H1 (cell line): ENCODE measurements at regions not wholly inside any gene's neighbourhood (a gene's known extent, or its start where the extent isn't known, plus 50 kb on each side); places are given as distances from the start of the nearest gene placed in this dataset.

ENCODE experiments used
- CTCF ChIA-PET: fragments of 300-600 bp; sonication (Branson Sonifier 250); formaldehyde crosslinking; loops from one replicate; lab custom pipeline; 2021; ENCODE audit not compliant: partially characterized antibody; lab: Charles Lee
- POLR2A ChIA-PET: fragments of 300-600 bp; sonication (Branson Sonifier 250); formaldehyde crosslinking; loops from one replicate; lab custom pipeline; 2021; ENCODE audit warnings: inconsistent platforms; ENCODE audit not compliant: partially characterized antibody; lab: Charles Lee
- DNase-seq, 2 experiments: peaks; one replicate each; pipeline versions ENCODE4 v3.0.0 to v3.0.0-alpha.2; 2010 to 2022; ENCODE audit warnings: low spot score in 2 of 2, low read depth in 1 of 2, mixed read lengths in 1 of 2
- FAIRE-seq: peaks from 2 replicates; lab custom pipeline; 2011; peaks lifted over from hg19 to GRCh38; lab: Jason Lieb, UNC
- H2AFZ ChIP-seq: 2 replicates; pipeline ENCODE4 v1.8.1; 2012; ENCODE audit warnings: low read length, inconsistent platforms
- H2AK5ac ChIP-seq: 2 replicates; pipeline ENCODE4 v1.6.1; 2013; ENCODE audit warnings: low read depth, low read length
- H2BK120ac ChIP-seq: replicated peaks from 2 replicates; pipeline ENCODE3; 2013; ENCODE audit warnings: low read depth, low read length, inconsistent platforms
- H2BK12ac ChIP-seq: 2 replicates; pipeline ENCODE4 v1.6.1; 2013; ENCODE audit warnings: low read depth, low read length
- H2BK15ac ChIP-seq: 2 replicates; pipeline ENCODE4 v1.6.1; 2013; ENCODE audit warnings: low read length
- H2BK20ac ChIP-seq: 2 replicates; pipeline ENCODE4 v1.6.1; 2013; ENCODE audit warnings: low read length
- H2BK5ac ChIP-seq: 2 replicates; pipeline ENCODE4 v1.6.1; 2013; ENCODE audit warnings: low read depth, low read length
- H3K14ac ChIP-seq: 2 replicates; pipeline ENCODE4 v1.6.1; 2013; ENCODE audit warnings: inconsistent platforms; ENCODE audit not compliant: insufficient read length
- H3K18ac ChIP-seq: 2 replicates; pipeline ENCODE4 v1.6.1; 2013; ENCODE audit warnings: low read length; ENCODE audit errors: extremely low read depth
- H3K23ac ChIP-seq: 2 replicates; pipeline ENCODE4 v1.6.1; 2013; ENCODE audit warnings: inconsistent platforms; ENCODE audit not compliant: insufficient read length
- H3K23me2 ChIP-seq: 2 replicates; pipeline ENCODE4 v1.6.1; 2013; ENCODE audit warnings: low read depth, low read length
- H3K27ac ChIP-seq: 2 replicates; pipeline ENCODE4 v1.6.1; 2011; ENCODE audit warnings: low read depth, low read length, inconsistent platforms
- H3K27me3 ChIP-seq, 4 experiments: replicated peaks in 1 of 4; 1 replicate in 1 of 4; 2 replicates in 3 of 4; pipeline versions ENCODE4 v1.6.1 to v1.8.1; 2011 to 2013; ENCODE audit warnings: low read length in 3 of 4, mild to moderate bottlenecking in 3 of 4, inconsistent platforms in 2 of 4, mixed read lengths in 2 of 4, moderate library complexity in 1 of 4; ENCODE audit not compliant: control insufficient read depth in 3 of 4, insufficient read depth in 3 of 4; ENCODE audit errors: extremely low read depth in 1 of 4
- H3K36me3 ChIP-seq, 4 experiments: 2 replicates each; pipeline versions ENCODE4 v1.6.1 to v1.8.1; 2011 to 2013; ENCODE audit warnings: mild to moderate bottlenecking in 4 of 4, low read length in 3 of 4, moderate library complexity in 2 of 4, control low read depth in 1 of 4, inconsistent platforms in 1 of 4; ENCODE audit not compliant: insufficient read depth in 4 of 4, control insufficient read depth in 2 of 4
- H3K4ac ChIP-seq: replicated peaks from 2 replicates; pipeline ENCODE3; 2013; ENCODE audit warnings: low read length, low read depth, mixed read lengths, inconsistent platforms; ENCODE audit not compliant: insufficient read length
- H3K4me1 ChIP-seq, 4 experiments: replicated peaks in 1 of 4; 1 replicate in 1 of 4; 2 replicates in 3 of 4; pipeline versions ENCODE4 v1.6.1 to v1.8.1; 2011 to 2013; ENCODE audit warnings: low read length in 3 of 4, inconsistent platforms in 2 of 4, mixed read lengths in 1 of 4; ENCODE audit not compliant: insufficient read depth in 4 of 4, control insufficient read depth in 3 of 4
- H3K4me2 ChIP-seq, 2 experiments: 2 replicates each; pipeline versions ENCODE4 v1.6.1 to v1.8.1; 2011 to 2013; ENCODE audit warnings: low read depth in 2 of 2, low read length in 2 of 2, control low read depth in 1 of 2, inconsistent platforms in 1 of 2, mild to moderate bottlenecking in 1 of 2; ENCODE audit not compliant: insufficient read depth in 1 of 2
- H3K4me3 ChIP-seq, 4 experiments: fragments of 200-600, 300-600 bp in 1 of 4; sonication (generic), shearing (Covaris generic), sonication (Bioruptor Twin) in 1 of 4; 2 replicates each; pipeline versions ENCODE4 v1.5.1 to v1.8.1; 2011 to 2016; ENCODE audit warnings: low read length in 4 of 4, low read depth in 3 of 4, control low read depth in 2 of 4, inconsistent platforms in 2 of 4, mild to moderate bottlenecking in 2 of 4, mixed read lengths in 1 of 4, moderate library complexity in 1 of 4; ENCODE audit not compliant: insufficient read depth in 2 of 4; ENCODE audit errors: extremely low read depth in 1 of 4
- H3K56ac ChIP-seq: replicated peaks from 2 replicates; pipeline ENCODE3; 2013; ENCODE audit warnings: low read depth, mild to moderate bottlenecking, mixed read lengths, low read length, inconsistent platforms; ENCODE audit not compliant: insufficient read length
- H3K79me1 ChIP-seq: 2 replicates; pipeline ENCODE4 v1.6.1; 2013; ENCODE audit warnings: low read depth, low read length, control low read depth
- H3K79me2 ChIP-seq, 2 experiments: 2 replicates each; pipeline versions ENCODE4 v1.6.1 to v1.8.1; 2012 to 2013; ENCODE audit warnings: low read length in 2 of 2, mild to moderate bottlenecking in 2 of 2, inconsistent platforms in 1 of 2; ENCODE audit not compliant: insufficient read depth in 2 of 2, control insufficient read depth in 1 of 2
- H3K9ac ChIP-seq, 4 experiments: replicated peaks in 1 of 4; 1 replicate in 1 of 4; 2 replicates in 3 of 4; pipeline versions ENCODE4 v1.6.1 to v1.8.1; 2011 to 2013; ENCODE audit warnings: low read depth in 3 of 4, low read length in 3 of 4, control low read depth in 2 of 4, mild to moderate bottlenecking in 2 of 4, moderate library complexity in 2 of 4, inconsistent platforms in 1 of 4; ENCODE audit errors: extremely low read depth in 1 of 4
- H3K9me3 ChIP-seq, 2 experiments: 2 replicates each; pipeline versions ENCODE4 v1.6.1 to v1.8.1; 2012 to 2013; ENCODE audit warnings: mild to moderate bottlenecking in 2 of 2, moderate library complexity in 2 of 2, control low read depth in 1 of 2, inconsistent platforms in 1 of 2, low read depth in 1 of 2, low read length in 1 of 2, mixed read lengths in 1 of 2; ENCODE audit not compliant: insufficient read depth in 2 of 2
- H4K20me1 ChIP-seq, 2 experiments: replicated peaks in 1 of 2; 2 replicates each; pipeline versions ENCODE3 to v1.8.1; 2011 to 2013; ENCODE audit warnings: inconsistent platforms in 2 of 2, low read length in 2 of 2, mild to moderate bottlenecking in 1 of 2; ENCODE audit not compliant: insufficient read depth in 2 of 2, control insufficient read depth in 1 of 2
- H4K5ac ChIP-seq: 2 replicates; pipeline ENCODE4 v1.6.1; 2013; ENCODE audit warnings: low read length, low read depth, mixed read lengths, inconsistent platforms; ENCODE audit not compliant: insufficient read length
- H4K8ac ChIP-seq: 2 replicates; pipeline ENCODE4 v1.8.0; 2013; ENCODE audit warnings: mild to moderate bottlenecking, moderate library complexity, low read length, inconsistent platforms; ENCODE audit not compliant: insufficient read depth; ENCODE audit errors: extremely low read depth
- H4K91ac ChIP-seq: replicated peaks from 2 replicates; pipeline ENCODE3; 2013; ENCODE audit warnings: low read length, mixed read lengths, inconsistent platforms; ENCODE audit not compliant: insufficient read length
- WGBS, 2 experiments: shearing (Covaris generic) in 1 of 2; methylation state at CpG; one replicate each; pipeline versions ENCODE4 v1.1.6 to v1.1.7; 2013 to 2015; ENCODE audit warnings: low lambda C conversion rate in 2 of 2, mixed read lengths in 2 of 2, inconsistent platforms in 1 of 2, low coverage in 1 of 2, missing lambda C conversion rate in 1 of 2; ENCODE audit not compliant: insufficient replicate concordance in 2 of 2, insufficient coverage in 1 of 2, insufficient read length in 1 of 2; ENCODE audit errors: extremely low coverage in 1 of 2, missing lambda C conversion rate in 1 of 2; 5-methylcytosine and 5-hydroxymethylcytosine counted together

GRCh38 chr18:4599312-4599711 is 144.2 kb upstream of the DLGAP1 start:
- Histone ChIP-seq H2BK5ac (no peak overlapping the region), H3K4me1 (peaks cover 0 to 2% (median 0%) of the 10 kb centered on the region in 4 experiments; a peak in 1 of 7 replicates), H2BK15ac (no peak overlapping the region), H2AFZ (no peak overlapping the region), H3K9ac (no peak overlapping the region), H3K27me3 (no peaks in the 10 kb centered on the region), H3K36me3 (no peaks in the 10 kb centered on the region), H2BK12ac (no peak overlapping the region), H3K14ac (no peak overlapping the region), H3K27ac (no peak overlapping the region), H2BK120ac (no peak overlapping the region), H2BK20ac (no peak overlapping the region), H3K9me3 (no peaks in the 10 kb centered on the region), H4K8ac (0 out of 2 replicates have a peak overlapping the region, but pooled peaks have one; percentile 38), H2AK5ac (no peak overlapping the region), H3K79me2 (no peaks in the 10 kb centered on the region), H3K23ac (no peak overlapping the region), H4K91ac (no peak overlapping the region), H3K23me2 (no peaks in the 10 kb centered on the region), H3K4ac (no peak overlapping the region), H4K20me1 (no peaks in the 10 kb centered on the region), H3K4me2 (no peak overlapping the region), H3K56ac (no peak overlapping the region), H3K18ac (no peak overlapping the region), H3K4me3 (no peak overlapping the region), H4K5ac (no peak overlapping the region), H3K79me1 (no peaks in the 10 kb centered on the region)
- WGBS, 2 experiments, result 73% methylated on average over 4 of the region's 4 CpGs; no CpG with 5 or more reads in 1 of the 2 experiments
- ChIA-PET CTCF (interaction anchor here (0.6 to 2.8 kb wide), 10 partner anchors 9 to 694 kb away, joined by 3 to 9 read pairs (median 4); no protein-coding TSS in a partner anchor), POLR2A (interaction anchor here (0.6 kb wide), 1 partner anchor 593 kb away, joined by 4 read pairs; no protein-coding TSS in a partner anchor)
- FAIRE-seq (no peak), DNase-seq (no peak)
